Upper lobe of left lung (tissue), 6 donors: ENCODE measurements at regions not wholly inside any gene's neighbourhood (a gene's known extent, or its start where the extent isn't known, plus 50 kb on each side); places are given as distances from the start of the nearest gene placed in this dataset.

Experiments used
- ATAC-seq, 2 donors: fragments of 200-7000 bp; cut with Tn5 transposase; one replicate each; pipeline ENCODE4 v1.9.1; 2022; ENCODE audit warnings: mild to moderate bottlenecking in 2 of 2, moderate library complexity in 2 of 2; ENCODE audit not compliant: low FRiP score in 2 of 2
- DNase-seq, 2 donors: peaks; one replicate each; pipeline ENCODE4 v3.0.0-alpha.2; 2019 to 2020
- H3K27ac ChIP-seq, 4 donors: fragments of 200-600 bp; sonication (generic); one replicate each; pipeline ENCODE4 v1.5.1; 2016 to 2019
- H3K27me3 ChIP-seq, 4 donors: fragments of 200-600 bp; sonication (generic); one replicate each; pipeline ENCODE4 v1.5.1; 2017 to 2019
- H3K36me3 ChIP-seq, 4 donors: fragments of 200-600 bp; sonication (generic); one replicate each; pipeline ENCODE4 v1.5.1; 2016 to 2019
- H3K4me1 ChIP-seq, 4 donors: fragments of 200-600 bp; sonication (generic); one replicate each; pipeline ENCODE4 v1.5.1; 2018 to 2019
- H3K4me3 ChIP-seq, 4 donors: fragments of 200-600 bp; sonication (generic); one replicate each; pipeline ENCODE4 v1.5.1; 2017 to 2019; ENCODE audit warnings: mild to moderate bottlenecking in 2 of 4, moderate library complexity in 1 of 4
- H3K9me3 ChIP-seq, 4 donors: fragments of 200-600 bp; sonication (generic); one replicate each; pipeline ENCODE4 v1.5.1; 2018 to 2019
- CTCF ChIP-seq, 6 experiments: fragments of 450-650 bp in 4 of 6; fragments of 200-600 bp in 2 of 6; sonication (generic) in 2 of 6; IDR thresholded peaks; one replicate each; pipeline ENCODE4 v1.5.1; 2016 to 2019; ENCODE audit warnings: antibody characterized with exemption in 6 of 6
- EP300 ChIP-seq, 4 donors: sonication (generic); formaldehyde crosslinking; IDR thresholded peaks; one replicate each; pipeline ENCODE4 v1.5.1; 2017; ENCODE audit warnings: antibody characterized with exemption in 4 of 4, control low read depth in 2 of 4
- POLR2A ChIP-seq, 4 donors: fragments of 450-650 bp; IDR thresholded peaks; one replicate each; pipeline ENCODE4 v1.5.1; 2016 to 2017; ENCODE audit warnings: antibody characterized with exemption in 4 of 4, mild to moderate bottlenecking in 2 of 4
- POLR2AphosphoS5 ChIP-seq, 2 donors: sonication (generic); formaldehyde crosslinking; IDR thresholded peaks; one replicate each; pipeline ENCODE4 v1.5.1; 2017; ENCODE audit warnings: antibody characterized with exemption in 2 of 2
- WGBS, 2 donors: methylation state at CpG; one replicate each; pipeline ENCODE4 v1.1.5; 2017 to 2018; 5-methylcytosine and 5-hydroxymethylcytosine counted together
- donor health status: DM: no; HTN: no; CAD: no; lungs with moderate emphysema.
- donor health status: DM: no; HTN: yes; CAD: no; lungs with severe emphysema.

- no peak for TF ChIP-seq POLR2A (IDR thresholded peaks at IDR 0.05)
- no peak for TF ChIP-seq POLR2AphosphoS5 (IDR thresholded peaks at IDR 0.05)
- no peak for TF ChIP-seq EP300 (IDR thresholded peaks at IDR 0.05)
- TF ChIP-seq CTCF (IDR thresholded peaks at IDR 0.05): no peak
- Histone ChIP-seq H3K4me3 (no peak overlapping the region), H3K36me3 (no peaks in the 10 kb centered on the region), H3K9me3 (no peaks in the 10 kb centered on the region), H3K27ac (no peak overlapping the region), H3K4me1 (peaks cover 0 to 7% (median 0%) of the 10 kb centered on the region in 4 donors), H3K27me3 (no peaks in the 10 kb centered on the region)
- ATAC-seq (no peak), DNase-seq (no peak)
- 93 to 94% methylated on average over 4 of the region's 4 CpGs for WGBS, 2 donors
Measured at GRCh38 chr14:53634793-53635192, 321.8 kb downstream of the BMP4 start.

- Histone ChIP-seq H3K36me3 (no peaks in the 10 kb centered on the region), H3K27ac (no peak overlapping the region), H3K4me3 (no peak overlapping the region), H3K9me3 (no peaks in the 10 kb centered on the region), H3K4me1 (peaks cover 0 to 7% (median 0%) of the 10 kb centered on the region in 4 donors), H3K27me3 (no peaks in the 10 kb centered on the region)
- WGBS, 2 donors: 14 to 31% methylated on average over 5 of the region's 5 CpGs
- TF ChIP-seq POLR2A (IDR thresholded peaks at IDR 0.05) (no peak), CTCF (IDR thresholded peaks at IDR 0.05) (no peak), POLR2AphosphoS5 (IDR thresholded peaks at IDR 0.05) (no peak), EP300 (IDR thresholded peaks at IDR 0.05) (no peak)
- ATAC-seq: no peak
- DNase-seq: no peak
Measured at GRCh38 chr14:53630336-53630735, 326.3 kb downstream of the BMP4 start.

GRCh38 chr14:53628732-53629430 is 327.7 kb downstream of the BMP4 start:
- H3K27me3 ChIP-seq: no peaks in the 10 kb centered on the region
- H3K4me3 ChIP-seq: no peak overlapping the region
- WGBS, 2 donors: 72 to 74% methylated on average over 6 of the region's 6 CpGs
- ATAC-seq (no peak), DNase-seq (no peak)
- no peak overlapping the region for H3K27ac ChIP-seq
- TF ChIP-seq EP300 (IDR thresholded peaks at IDR 0.05) (no peak), POLR2A (IDR thresholded peaks at IDR 0.05) (no peak), CTCF (IDR thresholded peaks at IDR 0.05) (no peak), POLR2AphosphoS5 (IDR thresholded peaks at IDR 0.05) (no peak)
- H3K4me1 ChIP-seq: peaks cover 0 to 7% (median 0%) of the 10 kb centered on the region in 4 donors
- no peaks in the 10 kb centered on the region for H3K36me3 ChIP-seq
- H3K9me3 ChIP-seq: no peaks in the 10 kb centered on the region

GRCh38 chr14:53628261-53628660 is 328.4 kb downstream of the BMP4 start:
- TF ChIP-seq POLR2AphosphoS5 (IDR thresholded peaks at IDR 0.05): no peak
- no peak for TF ChIP-seq CTCF (IDR thresholded peaks at IDR 0.05)
- TF ChIP-seq EP300 (IDR thresholded peaks at IDR 0.05): no peak
- TF ChIP-seq POLR2A (IDR thresholded peaks at IDR 0.05): no peak
- no peaks in the 10 kb centered on the region for H3K36me3 ChIP-seq
- H3K4me1 ChIP-seq: peaks cover 0 to 7% (median 0%) of the 10 kb centered on the region in 4 donors
- no peak overlapping the region for H3K27ac ChIP-seq
- H3K27me3 ChIP-seq: no peaks in the 10 kb centered on the region
- DNase-seq (no peak), ATAC-seq (no peak)
- WGBS, 2 donors: 46 to 67% methylated on average over 1 of the region's 1 CpG
- no peak overlapping the region for H3K4me3 ChIP-seq
- no peaks in the 10 kb centered on the region for H3K9me3 ChIP-seq

GRCh38 chr14:53626761-53627160 is 329.9 kb downstream of the BMP4 start:
- Histone ChIP-seq H3K27ac (no peak overlapping the region), H3K4me1 (peaks cover 0 to 7% (median 0%) of the 10 kb centered on the region in 4 donors), H3K9me3 (no peaks in the 10 kb centered on the region), H3K4me3 (no peak overlapping the region), H3K27me3 (no peaks in the 10 kb centered on the region), H3K36me3 (no peaks in the 10 kb centered on the region)
- no peak for DNase-seq
- TF ChIP-seq EP300 (IDR thresholded peaks at IDR 0.05) (no peak), CTCF (IDR thresholded peaks at IDR 0.05) (no peak), POLR2AphosphoS5 (IDR thresholded peaks at IDR 0.05) (no peak)
- ATAC-seq: no peak
- WGBS, 2 donors: 85 to 87% methylated on average over 2 of the region's 2 CpGs
